Keratinocyte (primary cell): ENCODE measurements at regions not wholly inside any gene's neighbourhood (a gene's known extent, or its start where the extent isn't known, plus 50 kb on each side); places are given as distances from the start of the nearest gene placed in this dataset.

Experiments used
- DNase-seq: peaks from one replicate; pipeline ENCODE4 v3.0.0-alpha.2; 2011; ENCODE audit warnings: low read depth, missing footprints, low spot score
- FAIRE-seq: peaks from 2 replicates; lab custom pipeline; 2011; peaks lifted over from hg19 to GRCh38; lab: Jason Lieb, UNC
- H2AFZ ChIP-seq: 2 replicates; pipeline ENCODE4 v1.6.0; 2012; ENCODE audit warnings: low read length, control low read depth, inconsistent platforms; ENCODE audit not compliant: control insufficient read depth
- H3K27ac ChIP-seq: 2 replicates; pipeline ENCODE4 v1.5.1; 2011; ENCODE audit warnings: low read length; ENCODE audit not compliant: control insufficient read depth, insufficient read depth
- H3K27me3 ChIP-seq: 3 replicates; pipeline ENCODE4 v1.6.0; 2011; ENCODE audit warnings: low read length; ENCODE audit not compliant: control insufficient read depth, insufficient read depth; ENCODE audit errors: extremely low read depth
- H3K36me3 ChIP-seq, 2 experiments: 2 replicates in 1 of 2; 3 replicates in 1 of 2; pipeline ENCODE4 v1.5.1; 2011; ENCODE audit warnings: low read length in 2 of 2, mild to moderate bottlenecking in 1 of 2; ENCODE audit not compliant: control insufficient read depth in 2 of 2, insufficient read depth in 2 of 2; ENCODE audit errors: extremely low read depth in 1 of 2
- H3K4me1 ChIP-seq: 3 replicates; pipeline ENCODE4 v1.5.1; 2011; ENCODE audit warnings: low read length; ENCODE audit not compliant: control insufficient read depth, insufficient read depth; ENCODE audit errors: extremely low read depth
- H3K4me2 ChIP-seq: 3 replicates; pipeline ENCODE4 v1.6.0; 2011; ENCODE audit warnings: low read depth, low read length; ENCODE audit not compliant: control insufficient read depth, insufficient read depth; ENCODE audit errors: extremely low read depth
- H3K4me3 ChIP-seq, 3 experiments: fragments of 200-600 bp in 1 of 3; sonication (generic) in 1 of 3; 2 replicates in 2 of 3; 3 replicates in 1 of 3; pipeline ENCODE4 v1.5.1; 2011 to 2016; ENCODE audit warnings: low read length in 3 of 3, mild to moderate bottlenecking in 3 of 3, control low read depth in 2 of 3, inconsistent platforms in 1 of 3, low read depth in 1 of 3, mixed read lengths in 1 of 3, mixed run types in 1 of 3, moderate library complexity in 1 of 3; ENCODE audit not compliant: control insufficient read depth in 2 of 3, insufficient read depth in 2 of 3; ENCODE audit errors: extremely low read depth in 1 of 3
- H3K79me2 ChIP-seq: 2 replicates; pipeline ENCODE4 v1.6.0; 2012; ENCODE audit warnings: low read length; ENCODE audit not compliant: control insufficient read depth, insufficient read depth
- H3K9ac ChIP-seq: 3 replicates; pipeline ENCODE4 v1.6.0; 2011; ENCODE audit warnings: low read length; ENCODE audit not compliant: control insufficient read depth, insufficient read depth; ENCODE audit errors: extremely low read depth
- H3K9me1 ChIP-seq: 3 replicates; pipeline ENCODE4 v1.6.0; 2011; ENCODE audit warnings: low read length; ENCODE audit not compliant: control insufficient read depth, insufficient read depth; ENCODE audit errors: extremely low read depth
- H3K9me3 ChIP-seq: 2 replicates; pipeline ENCODE4 v1.5.1; 2012; ENCODE audit warnings: low read depth, low read length; ENCODE audit not compliant: control insufficient read depth
- H4K20me1 ChIP-seq: 3 replicates; pipeline ENCODE4 v1.6.0; 2011; ENCODE audit warnings: low read length; ENCODE audit not compliant: control insufficient read depth, insufficient read depth; ENCODE audit errors: extremely low read depth
- CTCF ChIP-seq, 3 experiments: IDR thresholded peaks in 1 of 3; conservative IDR thresholded peaks in 1 of 3; optimal IDR thresholded peaks in 1 of 3; 2 replicates in 2 of 3; 3 replicates in 1 of 3; pipeline versions ENCODE3 to v1.5.1; 2011; ENCODE audit warnings: low read length in 3 of 3, mild to moderate bottlenecking in 3 of 3, moderate library complexity in 2 of 3, control low read depth in 1 of 3, inconsistent platforms in 1 of 3; ENCODE audit not compliant: insufficient read depth in 2 of 3; ENCODE audit errors: extremely low read depth in 1 of 3
- EZH2 ChIP-seq: IDR thresholded peaks from one replicate; pipeline ENCODE4 v1.6.1; 2012; ENCODE audit warnings: inconsistent platforms, mild to moderate bottlenecking, low read length, moderate library complexity
- dilution Hi-C: fragments of 300-500 bp; cut with MboI; formaldehyde crosslinking; loops from one replicate; pipeline ENCODE4 v1.7.0; 2020; ENCODE audit warnings: low sequenced_read_pairs; ENCODE audit not compliant: extremely low pct_ligation_motif_present

GRCh38 chr18:75984853-75985252 is 510.2 kb downstream of the ZNF516 start:
- no peaks in the 10 kb centered on the region for H4K20me1 ChIP-seq
- no peak for FAIRE-seq

GRCh38 chr18:75981102-75981501 is 513.9 kb downstream of the ZNF516 start:
- no peaks in the 10 kb centered on the region for H3K27me3 ChIP-seq
- no peaks in the 10 kb centered on the region for H4K20me1 ChIP-seq
- no peaks in the 10 kb centered on the region for H3K4me1 ChIP-seq
- no peaks in the 10 kb centered on the region for H3K79me2 ChIP-seq
- H3K9me1 ChIP-seq = no peaks in the 10 kb centered on the region
- no peak overlapping the region for H2AFZ ChIP-seq
- no peak overlapping the region for H3K4me2 ChIP-seq
- H3K9me3 ChIP-seq = peaks cover 2% of the 10 kb centered on the region
- TF ChIP-seq CTCF (optimal IDR thresholded peaks at IDR 0.05 in 1 of 3, IDR thresholded peaks at IDR 0.05 in 1 of 3, conservative IDR thresholded peaks at IDR 0.05 in 1 of 3; ENCODE audit: extremely low read depth in 1 of 3, insufficient read depth in 2 of 3, low read length in 3 of 3) (no peak), EZH2 (no peak)
- DNase-seq = no peak
- dilution Hi-C loops = no loop called here
- no peak overlapping the region for H3K4me3 ChIP-seq
- H3K36me3 ChIP-seq = no peaks in the 10 kb centered on the region
- FAIRE-seq = no peak
- H3K27ac ChIP-seq = no peak overlapping the region
- no peak overlapping the region for H3K9ac ChIP-seq

More at GRCh38 chr18:75984853-75985252, 510.2 kb downstream of the ZNF516 start:
- Histone ChIP-seq H3K9me1 (no peaks in the 10 kb centered on the region), H3K4me3 (no peak overlapping the region), H3K27me3 (no peaks in the 10 kb centered on the region), H3K9ac (no peak overlapping the region), H2AFZ (no peak overlapping the region), H3K36me3 (no peaks in the 10 kb centered on the region), H3K9me3 (peaks cover 2% of the 10 kb centered on the region), H3K27ac (no peak overlapping the region), H3K4me1 (no peaks in the 10 kb centered on the region), H3K4me2 (no peak overlapping the region), H3K79me2 (no peaks in the 10 kb centered on the region)
- TF ChIP-seq EZH2 = no peak
- TF ChIP-seq CTCF (optimal IDR thresholded peaks at IDR 0.05 in 1 of 3, IDR thresholded peaks at IDR 0.05 in 1 of 3, conservative IDR thresholded peaks at IDR 0.05 in 1 of 3; ENCODE audit: extremely low read depth in 1 of 3, insufficient read depth in 2 of 3, low read length in 3 of 3) = no peak
- DNase-seq = no peak
- dilution Hi-C loops = no loop called here
